ENCODE measurements at regions not wholly inside any gene's neighbourhood (a gene's known extent, or its start where the extent isn't known, plus 50 kb on each side); places are given as distances from the start of the nearest gene placed in this dataset.
"Not testable (repeated sequence)": the region's sequence is repeated elsewhere in the genome, so short reads cannot be mapped to it uniquely, and the experiment has no call there.

DNA sequence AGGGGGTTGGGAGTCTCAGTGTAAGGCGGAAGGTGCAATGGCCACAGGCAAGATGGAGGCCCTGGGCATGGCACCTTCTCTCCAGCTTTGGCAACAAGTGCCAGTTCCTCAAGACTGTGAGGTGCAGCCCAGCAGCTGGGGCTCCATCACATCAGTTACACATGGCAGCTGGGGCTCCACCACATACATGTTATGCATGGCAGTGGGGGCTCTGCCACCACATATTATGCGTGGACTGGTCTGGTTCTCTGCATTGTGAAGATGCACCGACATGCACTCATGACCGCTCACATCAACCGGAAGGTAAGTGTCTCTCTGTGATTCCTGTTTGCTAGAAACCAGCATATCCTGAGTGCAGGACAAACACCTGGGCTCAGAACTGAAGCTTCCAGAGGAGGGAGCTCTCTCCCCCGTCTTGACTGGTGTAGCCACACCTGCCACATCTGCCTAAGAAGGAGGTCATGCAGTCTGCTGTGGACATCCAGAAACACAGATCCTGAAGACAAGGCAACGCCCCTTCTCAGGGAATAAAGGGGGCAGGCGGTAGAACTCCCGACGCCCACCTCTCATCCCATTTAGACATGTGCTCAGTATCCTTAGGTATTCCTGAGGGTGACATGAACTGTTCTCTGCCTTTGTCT is 104.1 kb upstream of the TMPRSS2 start:
- peak; percentile 62 for DNase-seq (ENCODE audit: low spot score)

DNA sequence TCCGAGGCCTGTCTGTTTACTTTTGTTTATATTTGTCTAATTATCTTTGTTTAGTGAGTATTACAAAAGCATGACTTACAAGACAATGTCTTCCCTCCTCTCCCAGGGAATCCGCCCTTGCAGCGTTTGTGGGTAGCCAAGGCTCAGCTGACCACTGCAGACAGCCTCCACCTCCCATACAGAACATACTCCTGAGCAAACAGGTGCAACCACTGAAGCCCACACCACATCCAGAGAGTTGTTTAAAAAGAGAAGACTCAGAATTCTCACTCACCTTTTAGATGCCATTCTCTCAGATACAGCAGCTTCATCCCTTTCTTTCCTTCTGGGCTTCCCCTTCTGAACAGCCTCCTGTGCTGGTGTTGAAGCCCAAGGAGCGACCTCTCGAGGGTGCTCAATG is 103.5 kb upstream of the TMPRSS2 start:
- DNase-seq (ENCODE audit: low spot score): no peak

DNA sequence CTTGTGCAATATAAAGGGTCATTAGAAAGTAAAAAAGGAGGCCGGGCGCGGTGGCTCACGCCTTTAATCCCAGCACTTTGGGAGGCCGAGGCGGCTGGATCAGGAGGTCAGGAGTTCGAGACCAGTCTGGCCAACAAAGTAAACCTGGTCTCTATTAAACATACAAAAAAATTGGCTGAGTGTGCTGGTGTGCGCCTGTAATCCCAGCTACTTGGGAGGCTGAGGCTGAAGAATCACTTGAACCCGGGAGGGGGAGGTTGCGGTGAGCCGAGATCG is 102.8 kb upstream of the TMPRSS2 start:
- DNase-seq (ENCODE audit: low spot score): not testable (repeated sequence)

DNA sequence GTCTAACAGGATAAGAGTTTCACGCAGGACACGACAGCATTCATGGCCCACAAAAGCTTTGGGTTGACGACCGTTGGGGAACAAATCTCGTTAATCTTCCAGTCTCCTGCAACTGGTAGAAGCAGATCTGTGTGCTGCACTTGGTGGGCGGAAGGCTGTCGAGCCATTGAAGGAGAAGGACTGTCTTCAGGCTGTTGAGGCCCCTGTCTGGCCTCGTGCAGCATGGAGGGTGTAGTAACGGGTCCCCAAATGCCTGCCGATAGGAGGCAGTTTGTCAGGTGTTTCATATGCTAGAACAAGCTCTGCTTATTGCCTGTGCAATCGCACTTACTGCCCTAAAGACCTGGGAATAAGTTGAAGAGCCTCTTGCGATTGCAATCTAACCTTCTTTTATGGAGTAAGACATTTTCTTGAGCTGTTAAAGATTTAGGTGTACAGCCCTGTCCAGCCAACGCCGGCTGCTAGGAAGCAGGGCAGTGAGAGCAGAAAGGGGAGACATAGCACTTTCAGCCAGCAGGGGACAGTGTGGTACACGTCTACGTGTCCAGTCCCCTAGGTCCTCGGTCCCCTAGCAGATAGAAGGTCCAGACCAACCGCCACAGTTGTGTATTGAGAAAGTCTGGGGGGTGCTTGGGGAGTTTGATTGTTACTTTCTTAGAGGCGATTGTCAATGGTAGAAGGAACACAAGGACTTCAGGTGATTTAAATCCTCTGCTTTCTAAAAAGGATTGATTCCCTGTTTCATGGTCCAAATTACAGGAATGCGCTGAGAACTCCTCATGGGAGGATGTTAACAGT is 102.3 kb upstream of the TMPRSS2 start:
- DNase-seq (ENCODE audit: low spot score): peak; percentile 67

DNA sequence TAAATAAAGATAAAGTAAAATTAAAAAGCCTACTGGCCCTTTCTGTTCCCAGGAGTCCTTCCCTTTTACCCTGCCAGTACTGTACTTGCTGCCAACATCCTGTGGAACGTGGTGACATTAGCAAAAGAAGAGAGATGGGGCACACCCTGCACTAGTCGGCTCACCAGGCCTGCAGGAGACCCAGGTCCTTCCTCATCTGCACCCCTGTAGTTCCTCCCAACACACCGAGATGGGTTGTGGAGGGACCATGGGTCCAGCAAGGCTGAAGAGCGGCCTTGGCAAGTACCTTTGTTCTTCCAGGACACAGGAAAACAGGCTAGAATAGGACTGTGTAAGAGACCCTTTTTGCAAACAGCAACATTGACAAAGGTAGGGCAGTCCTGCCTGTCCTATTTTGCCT is 98.7 kb upstream of the TMPRSS2 start:
- no peak for DNase-seq (ENCODE audit: low spot score)

DNA sequence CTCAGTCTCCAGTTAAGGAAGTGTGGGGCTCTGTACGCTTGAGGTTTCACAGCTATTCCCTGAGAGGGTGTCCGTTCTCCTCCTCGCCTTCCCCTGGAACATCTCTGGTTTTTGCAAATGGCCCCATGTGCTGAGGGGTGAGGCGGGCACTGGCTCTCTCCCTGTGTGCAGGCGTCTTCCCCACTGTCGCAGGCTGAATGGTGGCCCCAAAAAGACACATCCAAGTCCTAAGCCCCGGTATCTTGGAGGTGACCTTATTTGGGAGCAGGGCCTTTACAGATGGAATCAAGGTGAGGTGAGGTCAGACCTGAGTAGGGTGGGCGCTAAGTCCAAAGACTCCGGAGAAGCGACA is 98.0 kb upstream of the TMPRSS2 start:
- DNase-seq (ENCODE audit: low spot score): no peak

DNA sequence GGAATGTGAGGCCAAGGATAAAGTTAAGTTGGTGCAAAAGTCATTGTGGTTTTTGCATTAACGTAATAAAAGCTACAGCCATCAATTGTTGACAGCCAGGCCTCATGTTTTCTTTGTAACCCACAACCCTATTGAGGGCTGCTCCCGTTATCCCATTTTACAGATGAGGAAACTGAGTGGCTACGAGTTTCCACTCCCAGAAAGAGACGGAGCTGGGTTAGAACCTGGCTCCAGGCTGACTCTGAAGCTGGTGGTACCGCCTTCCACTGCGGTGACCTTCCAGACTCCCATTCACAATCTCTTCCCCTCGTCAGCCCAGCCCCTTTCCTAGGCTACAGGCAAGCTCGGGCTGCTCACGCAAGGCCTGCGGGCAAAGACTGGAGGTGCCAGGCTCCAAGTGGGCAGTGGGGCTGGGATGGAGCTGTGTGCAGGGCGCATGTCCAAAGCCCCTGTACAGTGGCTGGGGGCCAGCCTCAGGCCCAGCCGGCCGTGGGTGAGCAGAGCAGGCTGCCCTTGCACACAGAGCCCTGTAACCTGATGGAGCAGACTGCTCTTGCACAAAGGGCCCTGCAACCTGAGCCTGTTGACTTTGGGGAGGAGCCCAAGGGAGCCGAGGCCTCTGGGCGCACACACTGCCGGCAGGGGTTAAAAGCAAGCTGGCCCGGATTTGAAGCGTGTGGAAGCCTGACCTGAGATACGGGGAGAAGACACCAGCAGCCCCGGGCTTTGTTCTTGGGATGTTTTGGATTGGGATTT is 97.4 kb upstream of the TMPRSS2 start:
- DNase-seq (ENCODE audit: low spot score): peak; percentile 67

DNA sequence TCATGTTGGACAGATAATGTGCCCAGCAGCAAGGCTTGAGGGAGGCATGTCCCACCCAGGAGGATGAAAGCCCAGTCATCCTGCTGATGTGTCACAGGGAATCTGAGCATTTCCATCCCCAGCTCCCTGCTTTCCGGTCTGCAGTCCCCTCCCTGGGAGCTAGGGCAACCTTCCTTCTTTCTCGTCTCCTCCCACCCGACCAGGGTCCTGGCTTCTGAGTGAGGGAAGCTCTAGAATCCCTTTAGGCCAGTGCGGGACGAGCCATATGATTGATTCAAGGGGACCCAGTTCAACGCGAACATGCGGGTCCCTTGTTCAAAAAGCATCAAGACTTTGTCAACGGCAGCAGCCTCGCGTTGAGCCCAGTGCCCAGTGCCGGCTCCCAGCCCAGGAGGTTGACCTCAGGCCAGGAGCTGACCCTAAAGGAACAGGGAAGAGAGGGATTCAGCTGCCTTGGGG is 96.7 kb upstream of the TMPRSS2 start:
- DNase-seq (ENCODE audit: low spot score): no peak

DNA sequence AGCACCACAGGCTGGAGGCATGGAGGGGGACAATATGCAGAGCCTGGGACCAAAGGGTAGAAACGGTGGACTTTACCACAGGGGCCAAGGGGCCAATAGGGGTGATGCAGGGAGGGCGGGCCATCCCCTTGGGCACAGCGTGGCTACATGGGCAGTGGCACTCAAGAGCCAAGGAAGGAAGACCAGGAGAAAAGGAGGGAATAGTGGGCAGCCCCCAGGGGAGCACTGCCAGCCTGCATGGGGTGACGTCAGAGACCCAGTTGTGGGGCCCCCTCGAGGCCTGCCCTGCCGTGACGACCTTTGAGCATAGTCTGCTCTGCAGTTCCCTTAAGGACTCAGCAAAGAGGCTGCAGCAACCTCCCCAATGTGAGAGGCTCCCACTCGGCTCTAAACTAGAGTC is 95.5 kb upstream of the TMPRSS2 start:
- DNase-seq (ENCODE audit: low spot score): no peak

DNA sequence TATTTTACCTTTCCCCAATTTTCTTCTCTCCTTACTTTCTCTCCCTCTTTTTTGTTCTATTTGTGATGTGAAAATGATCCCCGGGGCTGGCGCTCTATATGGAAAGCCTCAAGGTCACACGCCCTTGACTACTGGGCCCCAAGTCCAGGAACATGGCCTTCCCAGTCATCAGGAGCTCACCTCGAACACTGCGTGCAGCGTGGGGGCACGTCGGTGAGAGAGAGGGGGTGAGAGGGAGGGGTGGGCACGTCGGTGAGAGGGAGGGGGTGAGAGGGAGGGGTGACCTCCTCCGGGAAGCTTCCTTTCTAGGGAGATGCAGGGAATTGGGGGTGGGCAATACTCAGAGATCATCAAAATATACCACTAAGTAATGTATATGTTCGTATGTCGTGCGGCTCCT is 94.6 kb upstream of the TMPRSS2 start:
- DNase-seq (ENCODE audit: low spot score): no peak

DNA sequence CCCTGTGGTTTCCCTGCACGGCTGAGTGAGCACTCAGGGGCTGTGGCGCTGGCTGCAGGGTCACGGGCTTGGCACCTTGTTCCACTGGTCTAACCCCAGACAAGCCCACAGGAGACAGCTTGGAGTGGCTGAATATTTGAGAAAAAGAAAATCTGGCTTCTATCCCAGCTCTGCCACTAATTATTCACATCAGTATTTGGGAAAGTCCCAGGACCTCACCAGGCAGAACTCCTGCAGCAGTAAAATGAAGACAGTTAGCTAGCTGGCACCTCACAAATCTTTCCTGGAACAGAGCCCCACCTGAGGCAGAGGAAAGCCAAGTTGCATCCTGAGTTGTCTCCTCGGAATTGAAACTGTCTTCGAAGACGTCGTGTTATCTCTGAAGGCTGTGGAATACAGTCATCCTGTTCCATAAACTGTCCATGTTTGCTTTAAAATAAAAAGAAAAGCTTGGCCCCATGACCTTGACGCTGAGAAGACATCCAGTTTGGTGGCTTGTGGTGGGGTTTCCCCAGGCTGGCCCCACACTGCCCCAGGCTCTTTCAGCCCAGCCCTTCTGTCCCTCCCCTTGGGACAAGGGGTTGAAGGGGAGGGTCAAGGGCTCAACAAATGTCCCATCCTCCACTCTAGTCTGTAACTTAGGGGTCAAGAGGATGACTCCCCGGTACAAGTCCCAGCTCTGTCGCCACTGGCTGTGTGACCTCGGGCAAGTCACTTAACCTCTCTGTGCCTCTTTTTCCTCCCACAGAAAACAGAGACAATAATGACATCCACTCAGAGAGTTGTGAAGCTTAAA is 93.8 kb upstream of the TMPRSS2 start:
- DNase-seq (ENCODE audit: low spot score): no peak

DNA sequence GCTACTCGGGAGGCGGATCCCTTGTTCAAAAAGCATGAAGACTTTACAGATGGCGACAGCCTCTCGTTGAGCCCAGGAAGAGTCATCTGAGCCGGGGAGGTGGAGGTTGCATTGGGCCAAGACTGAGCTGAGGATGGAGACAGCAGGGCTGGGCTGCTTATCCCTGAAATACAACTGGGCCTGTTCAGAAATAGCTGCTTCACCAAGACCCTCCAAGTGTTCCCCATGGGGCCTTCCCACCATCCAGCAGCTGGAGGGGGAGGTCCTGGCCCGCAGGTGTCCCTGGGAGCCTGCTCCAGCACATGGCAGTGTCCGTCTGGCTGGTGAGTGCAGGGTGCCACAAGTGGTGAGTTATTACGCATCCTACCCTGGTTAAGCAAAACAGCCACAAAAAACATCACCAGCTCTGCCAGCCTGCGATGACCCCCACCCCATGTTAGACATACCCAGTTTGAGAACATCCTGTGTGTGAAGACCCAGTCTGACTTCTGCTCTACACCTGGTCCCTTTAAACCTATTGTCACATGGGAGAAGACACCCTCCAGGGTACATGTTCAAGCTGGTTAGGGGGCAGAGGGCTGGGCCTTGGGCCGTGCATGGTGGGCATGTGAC is 93.1 kb upstream of the TMPRSS2 start:
- no peak for DNase-seq (ENCODE audit: low spot score)

DNA sequence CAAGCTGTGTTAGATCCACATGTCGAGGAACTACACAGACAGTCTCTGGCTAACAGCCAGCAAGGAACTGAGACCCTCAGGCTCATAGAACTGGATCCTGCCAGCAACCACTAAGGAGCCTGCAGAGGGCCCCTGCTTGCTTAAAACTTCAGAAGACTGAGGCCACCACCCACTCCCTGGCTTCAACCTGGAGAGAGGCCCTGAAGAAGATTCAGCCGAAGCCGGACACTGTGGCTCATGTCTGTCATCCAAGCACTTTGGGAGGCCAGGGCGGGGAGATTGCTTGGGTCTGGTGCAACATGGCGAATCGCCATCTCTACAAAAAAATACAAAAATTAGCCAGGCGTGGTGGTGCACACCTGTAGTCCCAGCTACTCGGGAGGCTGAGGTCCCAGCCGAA is 92.6 kb upstream of the TMPRSS2 start:
- DNase-seq (ENCODE audit: low spot score): no peak

DNA sequence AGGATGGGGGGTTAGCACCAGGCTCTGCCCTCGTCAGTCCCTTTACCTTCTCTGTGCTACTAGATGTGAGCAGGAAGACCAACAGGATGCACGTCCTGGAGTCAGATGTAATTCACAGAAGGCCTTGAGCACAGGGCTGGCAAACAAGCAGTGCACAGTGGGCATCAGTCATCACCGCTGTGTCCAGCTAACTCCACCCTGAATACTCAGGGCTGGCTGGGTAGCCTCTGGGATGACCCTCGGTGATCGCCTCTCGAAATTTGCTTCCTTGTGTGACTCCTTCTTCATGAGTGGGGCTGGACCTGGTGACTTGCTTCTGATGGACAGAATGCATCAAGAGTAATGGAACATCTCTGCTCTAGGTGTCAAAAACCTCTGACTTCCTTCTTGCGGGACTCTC is 92.2 kb upstream of the TMPRSS2 start:
- DNase-seq (ENCODE audit: low spot score): no peak

DNA sequence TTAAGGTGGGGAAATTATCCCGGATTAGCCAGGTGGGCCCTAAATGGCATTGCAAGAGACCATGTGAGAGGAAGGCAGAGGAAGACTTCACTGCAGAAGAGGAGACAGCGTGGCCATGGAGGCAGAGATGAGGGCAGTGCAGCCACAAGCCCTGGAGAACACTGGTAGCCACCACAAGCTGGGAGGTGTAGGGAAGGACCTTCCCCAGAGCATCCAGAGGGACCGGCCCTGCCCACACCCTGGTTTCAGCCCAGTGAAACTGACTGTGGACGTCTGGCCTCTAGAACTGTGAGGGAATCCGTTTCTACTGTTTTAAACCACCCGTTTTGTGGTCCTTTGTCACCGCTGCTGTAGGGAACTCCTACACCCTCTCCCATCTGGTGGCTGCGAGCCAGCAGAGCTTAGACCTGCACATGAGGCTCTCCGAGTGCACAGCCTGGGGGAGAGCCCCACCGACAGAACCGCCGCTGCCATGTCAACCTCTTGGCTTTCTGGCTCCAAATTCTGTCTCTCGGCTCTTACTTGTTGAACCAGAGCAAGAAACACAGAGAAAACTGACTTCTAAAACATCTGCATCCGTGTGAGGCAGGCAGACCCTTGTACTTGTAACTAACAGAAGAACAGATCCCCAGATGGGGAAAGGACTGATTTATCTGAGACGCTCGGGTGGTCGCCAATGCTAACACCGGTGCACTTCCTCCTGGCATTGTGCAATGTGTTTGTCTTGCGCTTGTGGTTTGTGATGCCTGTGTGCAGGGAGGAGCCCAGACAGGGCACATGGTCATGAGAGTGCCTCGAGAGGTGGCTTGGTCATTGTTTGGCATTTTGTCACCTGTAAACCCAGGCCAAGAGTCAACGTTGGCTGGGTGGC is 90.8 kb upstream of the TMPRSS2 start:
- no peak for DNase-seq (ENCODE audit: low spot score)

DNA sequence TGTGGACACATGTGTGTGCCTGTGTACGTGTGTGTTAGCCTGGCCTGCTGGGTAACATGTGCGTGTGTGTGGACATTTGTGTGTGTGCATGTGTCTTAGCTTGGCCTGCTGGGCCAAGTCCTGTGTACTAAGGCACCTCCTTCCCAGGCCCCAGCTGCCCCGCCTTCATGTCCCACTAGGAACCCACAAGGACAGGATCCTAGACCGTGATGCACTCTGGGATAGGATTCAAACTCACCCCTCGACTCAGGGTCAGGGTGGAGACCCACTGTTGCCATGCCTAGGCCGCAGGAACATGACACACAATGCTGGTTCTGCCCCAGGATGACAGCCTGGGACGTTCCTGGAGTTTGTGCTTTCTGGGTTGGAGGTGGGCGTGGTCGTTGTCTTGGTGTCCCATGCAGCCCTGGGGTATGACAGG is 89.9 kb upstream of the TMPRSS2 start:
- no peak for DNase-seq (ENCODE audit: low spot score)

DNA sequence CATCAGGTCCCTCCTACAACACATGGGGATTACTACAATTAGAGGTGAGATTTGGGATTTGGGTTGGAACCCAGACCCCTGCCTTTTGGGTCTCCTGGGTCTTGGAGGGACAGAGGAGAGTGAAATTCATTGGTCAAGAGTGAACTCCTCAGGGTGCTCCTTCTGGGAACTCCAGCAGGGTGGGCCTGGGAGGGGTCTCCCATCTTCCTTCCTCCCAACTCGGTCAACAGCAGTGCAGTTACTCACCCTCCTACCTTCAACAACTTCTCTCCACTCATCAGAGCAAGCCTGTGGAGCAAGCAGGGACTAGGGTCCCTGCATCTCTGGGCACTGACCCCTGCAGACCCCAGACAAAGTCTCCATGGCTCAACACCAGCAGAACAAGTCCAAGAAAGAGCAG is 89.3 kb upstream of the TMPRSS2 start:
- no peak for DNase-seq (ENCODE audit: low spot score)

DNA sequence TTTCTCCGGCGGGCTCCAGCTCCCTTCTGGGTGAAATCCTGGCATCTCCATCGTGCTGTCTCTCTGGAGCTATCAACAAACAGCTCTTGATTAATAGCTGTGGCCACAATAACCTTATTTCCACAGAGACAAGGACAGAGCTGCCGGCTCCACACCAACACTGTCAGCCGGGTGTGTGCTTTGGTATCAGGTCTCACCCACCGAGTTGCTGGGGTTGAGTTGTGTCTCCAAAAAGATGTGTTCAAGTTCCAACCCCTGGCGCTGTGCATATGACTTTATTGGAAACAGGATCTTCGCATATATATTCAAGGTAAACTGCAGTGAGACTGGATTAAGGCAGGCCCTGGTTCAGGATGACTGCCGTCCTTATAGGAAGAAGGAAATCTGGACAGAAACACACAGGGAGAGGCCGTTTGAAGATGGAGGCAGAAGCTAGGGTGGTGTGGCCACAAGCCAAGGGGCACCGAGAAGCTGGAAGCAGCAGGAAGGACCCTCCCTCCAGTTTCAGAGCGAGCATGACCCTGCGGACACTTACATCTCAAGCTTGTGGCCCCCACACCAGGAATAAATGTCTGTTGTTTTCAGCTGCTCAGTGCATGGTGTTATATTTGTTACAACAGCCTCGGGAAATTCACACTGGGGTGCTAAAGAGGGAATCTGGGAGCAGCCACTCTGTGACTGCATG is 88.4 kb upstream of the TMPRSS2 start:
- no peak for DNase-seq (ENCODE audit: low spot score)

DNA sequence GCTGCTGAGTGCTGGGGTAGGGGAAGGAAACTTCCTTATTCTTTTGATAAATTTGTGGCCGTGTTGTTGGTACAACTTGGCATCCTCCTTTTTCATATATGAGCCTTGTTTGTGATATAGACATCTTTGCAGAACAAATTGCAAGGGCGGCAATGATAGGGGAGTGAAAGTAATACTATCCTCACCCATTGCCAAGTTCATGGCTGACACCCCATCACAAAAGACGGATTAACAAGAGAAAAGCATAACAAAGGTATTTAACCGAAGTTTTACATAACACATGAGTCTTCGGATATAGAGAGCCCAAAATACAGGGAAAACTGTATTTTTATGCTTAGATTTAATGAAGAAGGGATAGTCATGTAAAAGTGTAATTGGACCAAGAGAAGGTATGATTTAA is 86.3 kb upstream of the TMPRSS2 start:
- no peak for DNase-seq (ENCODE audit: low spot score)

DNA sequence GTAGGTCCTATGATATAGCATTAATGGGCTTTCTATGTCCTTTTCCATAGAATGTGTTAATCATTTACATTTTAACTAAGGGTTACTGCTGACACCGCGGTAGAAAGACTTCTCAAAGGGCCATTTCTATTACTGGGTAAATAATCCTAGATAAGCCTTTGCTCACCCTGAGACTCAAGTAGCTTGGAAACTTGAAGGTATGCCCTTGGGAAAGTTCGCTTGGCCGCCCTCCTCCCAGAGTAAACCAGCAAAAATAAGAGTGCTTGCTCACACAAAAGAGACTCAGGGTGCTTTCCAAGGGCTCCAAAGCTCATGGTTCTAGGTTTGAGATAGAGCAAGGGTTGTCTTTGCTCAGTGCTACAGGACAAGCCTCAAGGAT is 85.8 kb upstream of the TMPRSS2 start:
- DNase-seq (ENCODE audit: low spot score): no peak
